CD4-positive, alpha-beta T cell treated with Interleukin-12 subunit alpha and Interleukin-12 subunit beta, for 1 hour (primary cell): ENCODE measurements at regions not wholly inside any gene's neighbourhood (a gene's known extent, or its start where the extent isn't known, plus 50 kb on each side); places are given as distances from the start of the nearest gene placed in this dataset.

Source experiments
- DNase-seq: peaks from one replicate; pipeline ENCODE4 v3.0.0-alpha.2; 2020

- DNase-seq: no peak
Observed at GRCh38 chr1:238143038-238143437, 252.3 kb upstream of the ZP4 start.

- no peak for DNase-seq
Observed at GRCh38 chr1:238141353-238141752, 250.6 kb upstream of the ZP4 start.

DNA sequence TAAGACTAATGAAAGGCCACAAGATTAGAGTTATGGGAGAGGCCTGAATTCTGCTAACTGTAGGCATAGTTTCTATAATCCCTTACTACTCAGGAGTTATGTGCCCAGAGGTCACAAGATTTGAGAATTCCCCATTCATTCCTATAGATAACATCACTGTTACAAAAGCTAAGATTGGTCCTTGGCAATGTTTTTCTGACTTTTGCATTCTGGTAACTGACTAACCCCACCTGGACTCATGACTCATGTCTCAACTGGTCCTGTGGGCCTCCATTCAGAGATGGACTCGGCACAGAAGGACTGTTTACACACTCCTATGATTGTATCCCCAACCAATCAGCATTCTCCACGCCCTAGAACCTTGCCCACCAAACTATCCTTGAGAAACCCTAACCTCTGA lies 249.0 kb upstream of the ZP4 start:
- no peak for DNase-seq

DNA sequence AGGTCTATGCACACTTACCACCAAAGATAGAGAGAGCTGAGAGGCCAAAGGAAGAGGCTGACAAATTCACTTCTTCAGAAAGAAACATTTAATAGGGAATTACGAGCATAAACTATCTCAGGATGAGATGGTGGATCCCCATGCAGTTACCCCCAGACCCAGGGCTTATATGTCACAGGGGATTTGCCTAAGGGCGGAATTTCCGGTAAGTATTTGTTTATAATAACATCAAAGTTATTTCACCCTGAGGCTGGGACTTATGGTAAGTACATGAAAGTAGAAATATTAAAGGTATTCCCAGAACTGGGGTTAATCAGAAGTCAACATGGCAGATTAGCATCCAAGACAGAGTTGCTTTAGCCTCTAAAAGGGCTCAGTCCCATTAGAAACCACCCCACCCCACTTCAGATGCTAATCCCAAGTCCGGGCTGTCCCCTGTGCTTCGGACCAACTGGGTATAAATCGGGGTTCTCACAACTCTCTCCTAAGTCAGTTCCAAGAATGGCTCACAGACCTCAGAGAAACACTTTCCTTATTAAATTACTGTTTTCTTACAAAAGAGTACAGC lies 247.4 kb upstream of the ZP4 start:
- DNase-seq: no peak

DNA sequence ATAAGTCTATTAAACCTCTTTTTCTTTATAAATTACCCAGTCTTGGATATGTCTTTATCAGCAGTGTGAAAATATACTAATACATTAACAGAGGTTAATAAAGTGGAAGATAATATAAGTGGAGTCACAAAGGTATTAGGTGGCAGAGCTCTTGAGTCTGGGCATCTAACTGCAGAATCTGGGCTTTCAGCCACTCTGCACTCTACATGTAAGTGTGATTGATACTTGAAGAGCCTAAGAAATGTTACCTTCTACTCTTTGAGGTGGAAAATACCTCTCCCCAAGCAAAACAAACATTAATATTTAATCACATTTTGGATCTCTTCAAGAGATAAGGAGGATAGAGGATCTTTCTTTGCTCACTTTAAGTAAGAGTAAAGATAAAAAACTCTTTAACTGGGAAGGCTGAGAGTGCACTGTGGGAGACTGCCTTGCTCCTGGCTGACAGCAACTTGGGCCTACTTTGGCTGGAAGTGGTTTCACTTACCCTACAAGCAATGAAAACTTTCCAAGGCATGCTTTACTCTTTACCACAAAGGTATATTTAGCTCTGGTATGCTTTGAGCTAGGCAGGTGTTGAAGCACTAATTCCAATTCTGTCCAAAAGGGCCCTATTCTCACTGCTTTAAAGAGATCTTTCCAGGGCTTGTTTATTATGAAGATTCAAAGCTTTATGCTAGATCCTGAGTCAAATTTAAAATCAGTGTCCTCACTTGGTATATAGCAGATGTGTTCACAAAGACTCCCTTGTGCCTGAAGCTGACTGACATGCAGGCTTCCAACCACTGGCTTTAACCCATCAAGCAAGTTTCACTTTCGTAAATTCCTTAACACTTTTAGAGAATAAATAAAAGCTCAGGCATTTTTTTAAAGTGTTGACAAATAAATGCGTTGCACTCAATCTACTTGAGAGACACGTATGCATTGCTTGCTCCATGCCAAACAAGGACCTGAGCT lies 245.3 kb upstream of the ZP4 start:
- no peak for DNase-seq

GRCh38 chr1:238129677-238130076 lies 239.0 kb upstream of the ZP4 start:
- DNase-seq: no peak

DNA sequence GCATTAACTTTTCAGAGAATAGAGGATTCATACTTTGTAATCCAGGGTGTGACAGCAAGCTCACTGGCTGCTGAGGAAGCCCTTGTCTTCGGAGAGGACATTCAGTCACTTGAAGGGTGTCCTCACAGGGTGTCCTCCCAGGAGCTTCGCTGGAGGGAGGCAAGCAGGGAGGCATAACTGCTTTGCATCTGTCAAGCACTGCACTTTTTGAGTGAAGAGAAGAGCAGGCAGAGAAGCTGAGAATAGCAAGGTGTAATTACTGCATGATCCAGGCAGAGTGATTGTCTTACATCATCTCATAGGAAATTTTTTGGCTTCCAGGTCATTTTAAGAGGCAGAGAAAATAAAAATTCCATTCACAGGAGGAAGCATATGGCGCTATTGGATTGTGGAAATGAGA lies 232.5 kb upstream of the ZP4 start:
- DNase-seq: no peak

GRCh38 chr1:238119861-238120260 lies 229.1 kb upstream of the ZP4 start:
- no peak for DNase-seq

- no peak for DNase-seq
Observed at GRCh38 chr1:238119060-238119459, 228.3 kb upstream of the ZP4 start.

- DNase-seq: no peak
Observed at GRCh38 chr1:238115852-238116251, 225.1 kb upstream of the ZP4 start.

- no peak for DNase-seq
Observed at GRCh38 chr1:238112952-238113621, 222.4 kb upstream of the ZP4 start.

GRCh38 chr1:238111516-238111915 lies 220.8 kb upstream of the ZP4 start:
- DNase-seq: no peak

DNA sequence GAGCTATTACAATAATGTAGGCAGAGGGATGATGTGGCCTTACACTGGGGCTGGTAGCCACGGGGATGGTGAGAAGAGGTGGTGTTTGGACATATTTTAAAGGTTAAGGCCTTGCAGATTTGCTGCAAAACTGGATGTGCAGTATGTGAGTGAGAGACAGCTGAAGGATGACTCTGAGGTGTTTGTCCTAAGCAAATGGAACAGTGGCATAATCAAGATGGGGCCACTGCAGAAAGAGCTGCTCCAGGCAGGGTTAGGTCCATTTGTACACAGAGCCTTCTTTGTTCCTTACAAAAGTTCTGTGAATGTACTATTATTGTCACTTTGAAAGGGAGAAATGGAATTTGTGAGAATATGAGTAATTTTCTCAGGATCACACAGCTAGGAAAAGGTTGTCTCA lies 220.4 kb upstream of the ZP4 start:
- no peak for DNase-seq

DNA sequence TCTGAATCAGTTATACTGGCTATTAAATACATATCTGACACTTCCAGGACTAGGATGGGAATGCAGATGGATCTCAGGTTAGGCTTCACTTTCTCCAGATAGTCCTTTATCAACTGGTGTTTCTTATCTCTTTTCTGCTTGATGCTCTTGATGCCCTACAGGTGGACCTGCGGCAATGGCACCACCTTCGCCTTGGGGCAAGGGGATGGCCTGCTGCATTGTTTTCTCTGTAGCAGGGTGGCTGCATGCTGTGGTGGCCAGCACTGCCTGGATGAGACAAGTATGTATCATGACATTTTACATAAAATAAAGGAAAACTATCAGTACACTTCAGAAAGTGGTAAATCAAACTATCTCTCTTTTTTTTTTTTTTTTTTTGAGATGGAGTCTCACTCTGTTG lies 217.7 kb upstream of the ZP4 start:
- no peak for DNase-seq

DNA sequence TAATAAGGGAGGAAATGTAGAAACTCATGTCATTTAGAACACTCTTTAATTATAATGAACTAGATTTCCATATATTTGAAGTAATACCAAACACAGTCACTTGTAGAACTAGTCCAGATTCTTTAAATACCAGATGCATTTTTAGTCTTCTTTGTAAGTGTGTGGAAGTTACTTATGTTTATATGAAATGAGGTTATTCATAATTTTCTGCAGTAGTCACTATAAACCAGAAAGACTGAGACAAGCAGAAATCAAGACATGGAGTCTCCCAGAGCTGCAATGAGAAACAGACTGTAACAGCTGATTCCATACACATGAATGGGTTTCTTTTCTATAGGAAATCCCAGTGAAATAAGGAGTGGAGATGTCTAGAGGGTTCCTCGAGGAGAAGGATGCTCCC lies 216.6 kb upstream of the ZP4 start:
- DNase-seq: no peak

- no peak for DNase-seq
Observed at GRCh38 chr1:238104752-238105151, 214.0 kb upstream of the ZP4 start.

GRCh38 chr1:238101923-238102322 lies 211.2 kb upstream of the ZP4 start:
- no peak for DNase-seq

DNA sequence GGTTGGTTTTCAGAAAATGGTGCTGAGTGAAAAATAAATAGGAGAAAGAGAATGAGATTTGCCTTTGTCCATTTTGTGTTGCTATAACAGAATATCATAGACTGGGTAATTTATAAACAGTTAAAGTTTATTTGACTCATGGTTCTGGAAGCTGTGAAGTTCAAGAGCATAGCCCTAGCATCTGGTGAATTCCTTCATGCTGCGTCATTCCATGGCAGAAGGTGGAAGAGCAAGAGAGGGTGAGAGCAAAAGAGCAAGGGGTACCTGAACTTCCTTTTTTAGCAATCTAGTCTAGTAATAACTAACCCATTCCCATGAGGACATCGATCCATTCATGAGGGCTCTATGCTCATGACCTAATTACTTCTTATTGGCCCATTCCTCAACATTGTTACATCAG lies 209.1 kb upstream of the ZP4 start:
- no peak for DNase-seq

DNA sequence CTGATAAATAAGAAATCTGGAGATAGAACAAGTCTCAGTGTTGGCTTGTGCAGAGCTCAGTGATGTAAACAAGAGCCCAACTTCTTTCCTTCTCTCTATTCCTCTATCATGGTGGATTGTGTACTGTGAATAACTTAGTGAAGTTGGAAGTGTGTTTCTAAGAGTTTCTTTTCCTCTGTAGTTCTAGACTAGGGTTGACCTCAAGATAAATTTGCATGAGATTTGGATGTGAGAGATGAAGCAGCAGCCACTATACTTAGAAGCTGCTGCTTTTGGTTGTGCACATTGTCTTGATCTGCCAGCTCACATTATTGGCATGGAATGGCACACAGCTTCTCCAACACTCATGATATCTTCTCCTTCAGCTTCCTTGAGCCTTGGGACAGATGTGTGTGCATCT lies 198.9 kb upstream of the ZP4 start:
- DNase-seq: no peak

DNA sequence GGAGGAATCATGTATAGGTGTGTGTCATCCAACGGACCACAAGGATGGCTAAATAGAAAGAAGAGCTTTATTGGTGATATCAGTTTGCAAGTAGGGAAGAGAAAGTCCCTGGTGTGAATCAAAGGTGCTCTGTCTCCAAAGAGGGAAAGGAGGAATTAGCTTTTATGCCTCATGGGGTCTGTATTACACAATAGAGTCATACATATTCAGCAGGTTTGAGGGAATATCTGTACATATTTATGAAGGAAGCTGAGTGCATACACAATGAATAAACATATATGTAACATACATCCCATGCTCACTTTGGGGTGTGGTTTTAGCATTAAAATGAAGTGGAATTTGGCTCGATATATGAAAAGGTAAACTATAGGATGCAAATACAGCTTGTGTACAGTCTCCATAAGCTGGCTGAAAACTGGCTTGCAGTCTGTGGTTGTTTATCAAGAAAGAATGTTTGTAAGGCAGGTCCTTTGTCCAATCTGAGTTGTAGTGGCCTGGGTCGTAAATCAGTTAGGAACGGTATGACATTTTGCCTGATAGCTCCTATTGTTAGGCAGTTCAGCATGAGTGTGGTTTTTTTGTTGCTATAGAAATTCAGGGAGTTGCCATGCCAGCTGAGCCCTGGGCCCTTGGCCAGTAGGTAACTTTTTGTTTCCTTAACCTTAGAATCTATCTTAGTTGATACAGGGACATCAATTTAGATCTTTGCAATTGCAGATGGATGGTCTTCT lies 198.0 kb upstream of the ZP4 start:
- no peak for DNase-seq

DNA sequence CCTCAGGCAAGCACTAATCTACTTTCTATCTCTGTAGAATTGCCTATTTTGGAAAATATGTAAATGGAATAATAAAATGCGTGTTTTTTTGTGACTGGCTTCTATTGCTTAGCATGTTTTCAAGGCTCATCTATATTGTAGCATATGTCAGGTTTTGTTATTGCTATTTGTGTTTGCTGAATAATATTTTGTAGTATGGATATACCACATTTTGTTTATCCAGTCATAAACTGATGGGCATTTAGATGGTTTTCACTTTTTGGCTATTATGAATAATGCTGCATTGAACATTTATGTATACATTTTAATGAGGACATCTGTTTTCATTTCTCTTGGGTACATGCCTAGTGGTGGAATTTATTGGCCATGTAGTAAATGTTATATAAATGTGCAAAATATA lies 183.3 kb upstream of the ZP4 start:
- DNase-seq: no peak

DNA sequence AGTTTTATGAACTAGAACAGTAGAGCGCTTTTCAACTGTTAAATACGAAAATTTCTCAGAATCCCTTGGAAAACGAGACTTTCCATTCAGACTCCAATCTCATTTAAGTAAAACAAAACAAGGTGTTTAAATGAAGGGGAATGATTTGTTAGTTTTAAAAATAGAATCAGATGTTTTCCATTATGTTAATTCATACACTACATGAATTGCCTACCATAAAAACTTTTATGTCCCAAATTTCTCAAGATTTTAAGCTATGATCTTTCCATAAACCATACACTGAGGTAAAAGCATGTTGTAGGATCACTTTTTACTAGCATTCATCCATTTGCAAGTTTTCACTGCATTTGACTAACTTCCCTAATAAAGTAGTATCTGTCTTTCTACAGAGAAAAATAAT lies 180.3 kb upstream of the ZP4 start:
- no peak for DNase-seq

GRCh38 chr1:238063454-238063853 lies 172.7 kb upstream of the ZP4 start:
- no peak for DNase-seq
